KMS-11 (cell line): ENCODE measurements at regions not wholly inside any gene's neighbourhood (a gene's known extent, or its start where the extent isn't known, plus 50 kb on each side); places are given as distances from the start of the nearest gene placed in this dataset.

Source experiments
- H2AFZ ChIP-seq: fragments of 200-600 bp; sonication (generic); 2 replicates; pipeline ENCODE4 v1.6.1; 2016; ENCODE audit warnings: antibody characterized with exemption, mixed run types, low read depth
- H3K27ac ChIP-seq: fragments of 200-600 bp; sonication (generic); 2 replicates; pipeline ENCODE4 v1.6.1; 2016; ENCODE audit warnings: mild to moderate bottlenecking, mixed run types
- H3K27me3 ChIP-seq: fragments of 200-600 bp; sonication (generic); 2 replicates; pipeline ENCODE4 v1.6.1; 2017; ENCODE audit warnings: mild to moderate bottlenecking, low read depth, mixed run types, moderate library complexity; ENCODE audit not compliant: insufficient read depth
- H3K36me3 ChIP-seq: fragments of 200-600 bp; sonication (generic); 2 replicates; pipeline ENCODE4 v1.6.1; 2017; ENCODE audit warnings: mild to moderate bottlenecking, mixed run types; ENCODE audit not compliant: insufficient read depth
- H3K4me1 ChIP-seq: fragments of 200-600 bp; sonication (generic); 2 replicates; pipeline ENCODE4 v1.6.1; 2016; ENCODE audit warnings: mild to moderate bottlenecking, low read depth, mixed run types; ENCODE audit not compliant: poor library complexity, severe bottlenecking
- H3K4me2 ChIP-seq: fragments of 200-600 bp; sonication (generic); 2 replicates; pipeline ENCODE4 v1.7.0; 2016; ENCODE audit warnings: mild to moderate bottlenecking, mixed run types
- H3K4me3 ChIP-seq: fragments of 200-600 bp; sonication (generic); IDR thresholded peaks from 2 replicates; pipeline ENCODE4 v1.6.1; 2017; ENCODE audit warnings: low read depth, low read length, mixed read lengths; ENCODE audit not compliant: insufficient read depth
- H3K79me2 ChIP-seq: fragments of 200-600 bp; sonication (generic); 2 replicates; pipeline ENCODE4 v1.6.1; 2016; ENCODE audit warnings: low read depth, mixed run types; ENCODE audit not compliant: insufficient read depth
- H3K9ac ChIP-seq: fragments of 200-600 bp; sonication (generic); 2 replicates; pipeline ENCODE4 v1.6.1; 2016; ENCODE audit warnings: mild to moderate bottlenecking, mixed run types
- H4K20me1 ChIP-seq: fragments of 200-600 bp; sonication (generic); 2 replicates; pipeline ENCODE4 v1.6.1; 2016; ENCODE audit warnings: mild to moderate bottlenecking, mixed run types; ENCODE audit not compliant: insufficient read depth
- TF ChIP-seq, protein P1 (sequence below): fragments of 200-600 bp; sonication (generic); conservative IDR thresholded peaks from 2 replicates; pipeline ENCODE4 v1.6.1; 2017; ENCODE audit warnings: low read depth, mild to moderate bottlenecking, antibody characterized with exemption, low read length, moderate library complexity, mixed read lengths

DNA sequence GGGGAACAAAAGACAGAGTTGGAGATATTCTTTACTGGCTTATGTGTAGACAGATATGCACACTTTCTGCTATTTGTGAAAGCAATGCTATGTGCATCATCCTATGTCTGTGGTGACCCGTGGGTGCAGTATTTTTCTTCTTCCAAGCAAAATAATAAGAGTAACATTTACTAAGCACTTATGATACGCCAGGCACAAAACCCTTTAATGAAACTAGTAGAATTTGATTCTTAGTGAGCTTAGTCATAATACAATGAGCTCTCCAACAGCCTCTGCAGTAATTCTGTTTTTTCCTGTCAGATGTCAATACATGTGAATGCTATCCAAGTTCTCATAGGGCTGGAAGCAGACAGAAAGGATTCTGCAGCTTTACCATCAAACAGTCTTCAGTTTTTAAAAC, 130.6 kb downstream of the RAD51AP2 start:
- Histone ChIP-seq H2AFZ (peak overlapping the region; percentile 8; the same call in 1 of the 2 replicates), H4K20me1 (no peaks in the 10 kb centered on the region), H3K4me1 (peaks cover 61% of the 10 kb centered on the region), H3K27me3 (no peaks in the 10 kb centered on the region), H3K4me2 (peak overlapping the region; percentile 70; the same call in 1 of the 2 replicates), H3K36me3 (no peaks in the 10 kb centered on the region), H3K79me2 (no peaks in the 10 kb centered on the region), H3K4me3 (no peak overlapping the region), H3K27ac (peak overlapping the region; percentile 54; the same call in 1 of the 2 replicates), H3K9ac (no peak overlapping the region)
- TF ChIP-seq, protein P1, sequence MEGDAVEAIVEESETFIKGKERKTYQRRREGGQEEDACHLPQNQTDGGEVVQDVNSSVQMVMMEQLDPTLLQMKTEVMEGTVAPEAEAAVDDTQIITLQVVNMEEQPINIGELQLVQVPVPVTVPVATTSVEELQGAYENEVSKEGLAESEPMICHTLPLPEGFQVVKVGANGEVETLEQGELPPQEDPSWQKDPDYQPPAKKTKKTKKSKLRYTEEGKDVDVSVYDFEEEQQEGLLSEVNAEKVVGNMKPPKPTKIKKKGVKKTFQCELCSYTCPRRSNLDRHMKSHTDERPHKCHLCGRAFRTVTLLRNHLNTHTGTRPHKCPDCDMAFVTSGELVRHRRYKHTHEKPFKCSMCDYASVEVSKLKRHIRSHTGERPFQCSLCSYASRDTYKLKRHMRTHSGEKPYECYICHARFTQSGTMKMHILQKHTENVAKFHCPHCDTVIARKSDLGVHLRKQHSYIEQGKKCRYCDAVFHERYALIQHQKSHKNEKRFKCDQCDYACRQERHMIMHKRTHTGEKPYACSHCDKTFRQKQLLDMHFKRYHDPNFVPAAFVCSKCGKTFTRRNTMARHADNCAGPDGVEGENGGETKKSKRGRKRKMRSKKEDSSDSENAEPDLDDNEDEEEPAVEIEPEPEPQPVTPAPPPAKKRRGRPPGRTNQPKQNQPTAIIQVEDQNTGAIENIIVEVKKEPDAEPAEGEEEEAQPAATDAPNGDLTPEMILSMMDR: no peak

DNA sequence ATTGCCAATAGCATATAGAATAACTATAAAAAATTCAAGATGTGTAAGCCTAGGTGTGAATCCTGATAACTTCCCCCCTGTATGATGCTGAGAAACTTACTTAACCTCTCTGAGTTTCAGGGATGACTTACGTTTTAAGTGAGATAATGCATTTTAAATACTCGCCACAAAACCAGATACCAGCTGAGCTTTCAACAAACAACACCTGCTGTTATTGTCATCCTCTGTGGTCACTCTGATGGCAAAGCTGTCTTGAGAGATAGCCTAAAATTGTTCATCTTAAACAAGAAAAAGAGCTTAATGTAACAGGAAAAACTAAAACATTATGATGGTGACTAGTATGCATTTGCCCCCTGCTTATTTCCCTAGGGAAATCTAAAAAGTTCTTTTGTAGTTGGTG, 131.5 kb downstream of the RAD51AP2 start:
- H4K20me1 ChIP-seq: no peaks in the 10 kb centered on the region
- peak overlapping the region; percentile 8 for H2AFZ ChIP-seq
- H3K79me2 ChIP-seq: no peaks in the 10 kb centered on the region

DNA sequence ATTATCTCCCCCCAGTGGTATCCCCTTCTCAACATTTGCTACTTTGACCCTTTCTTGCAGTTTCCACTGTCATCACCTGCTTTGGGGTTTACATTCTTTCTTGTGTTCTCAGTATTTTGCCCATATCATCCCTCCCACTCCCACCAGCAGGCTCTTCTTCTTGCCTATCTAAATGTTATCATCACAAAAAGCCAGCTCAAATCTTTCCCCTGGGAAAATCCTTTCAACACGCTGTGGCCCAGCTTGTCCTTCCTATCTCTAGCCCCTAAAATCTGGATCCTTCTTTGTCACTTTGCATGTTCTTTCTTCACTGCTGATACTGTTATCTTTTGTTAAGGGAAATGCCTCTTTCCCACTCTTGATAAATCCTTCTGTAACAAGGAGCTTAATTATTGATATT, 138.2 kb downstream of the RAD51AP2 start:
- Histone ChIP-seq H3K27ac (no peak overlapping the region), H3K27me3 (no peaks in the 10 kb centered on the region), H3K4me1 (peaks cover 38% of the 10 kb centered on the region), H3K4me3 (no peak overlapping the region), H3K4me2 (no peak overlapping the region), H3K79me2 (no peaks in the 10 kb centered on the region), H2AFZ (no peak overlapping the region), H4K20me1 (no peaks in the 10 kb centered on the region), H3K9ac (no peak overlapping the region), H3K36me3 (no peaks in the 10 kb centered on the region)
- TF ChIP-seq, protein P1: no peak

More for the DNA sequence above, 131.5 kb downstream of the RAD51AP2 start:
- H3K27me3 ChIP-seq: no peaks in the 10 kb centered on the region
- H3K4me1 ChIP-seq: peaks cover 61% of the 10 kb centered on the region
- TF ChIP-seq, protein P1: no peak
- no peak overlapping the region for H3K4me3 ChIP-seq
- peak overlapping the region; percentile 70 for H3K4me2 ChIP-seq
- no peak overlapping the region; the same call in 1 of the 2 replicates for H3K9ac ChIP-seq
- H3K27ac ChIP-seq: peak overlapping the region; percentile 54; the same call in 1 of the 2 replicates
- no peaks in the 10 kb centered on the region for H3K36me3 ChIP-seq

DNA sequence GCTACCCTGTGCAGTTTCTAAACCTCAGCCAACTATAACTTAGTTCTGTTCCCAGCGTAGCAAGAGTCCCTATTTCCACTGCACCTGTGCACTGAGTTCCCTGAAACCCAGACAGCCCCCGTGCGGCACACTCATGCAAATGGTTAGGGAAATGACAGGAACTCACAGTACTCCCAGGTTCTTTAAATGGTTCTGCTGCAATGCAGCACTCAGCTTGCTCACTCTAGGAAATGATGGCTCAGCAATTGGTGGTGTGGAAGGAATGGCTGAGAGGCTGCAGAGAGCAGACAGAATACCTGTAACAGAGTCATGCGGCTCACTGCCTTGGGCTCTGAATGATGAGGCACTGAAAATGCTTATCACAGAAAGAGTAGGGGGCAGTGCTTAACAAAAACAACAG, 143.0 kb downstream of the RAD51AP2 start:
- Histone ChIP-seq H3K36me3 (no peaks in the 10 kb centered on the region), H3K4me2 (peak overlapping the region; percentile 76), H3K4me3 (no peak overlapping the region), H3K27me3 (no peaks in the 10 kb centered on the region), H3K9ac (peak overlapping the region; percentile 50), H2AFZ (peak overlapping the region; percentile 56), H4K20me1 (no peaks in the 10 kb centered on the region), H3K27ac (peak overlapping the region; percentile 90), H3K79me2 (no peaks in the 10 kb centered on the region), H3K4me1 (peaks cover 60% of the 10 kb centered on the region)
- TF ChIP-seq, protein P1: peak; percentile 26; the same call in 1 of the 2 replicates
